ENCODE measurements at regions not wholly inside any gene's neighbourhood (a gene's known extent, or its start where the extent isn't known, plus 50 kb on each side); places are given as distances from the start of the nearest gene placed in this dataset.

- H3K27me3 Mint-ChIP-seq (ENCODE audit: insufficient read depth) = no peaks in the 10 kb centered on the region
- no peaks in the 10 kb centered on the region for H3K9me3 Mint-ChIP-seq
- H3K4me1 Mint-ChIP-seq (ENCODE audit: low read depth) = no peaks in the 10 kb centered on the region
- intact Hi-C loops (cut with micrococcal nuclease) = no loop called here
- no peak overlapping the region for H3K27ac Mint-ChIP-seq
- no peak for DNase-seq (ENCODE audit: low spot score)
- no peaks in the 10 kb centered on the region for H3K36me3 Mint-ChIP-seq (ENCODE audit: low read depth)
- H3K4me3 Mint-ChIP-seq = no peak overlapping the region
Measured at GRCh38 chr3:95615592-95616310, 1198.6 kb upstream of the EPHA6 start.

GRCh38 chr3:95626107-95626506 lies 1188.3 kb upstream of the EPHA6 start:
- DNase-seq (ENCODE audit: low spot score) = no peak
- Mint-ChIP-seq H3K9me3 (peaks cover 3% of the 10 kb centered on the region), H3K36me3 (ENCODE audit: low read depth) (no peaks in the 10 kb centered on the region), H3K27ac (no peak overlapping the region), H3K27me3 (ENCODE audit: insufficient read depth) (no peaks in the 10 kb centered on the region), H3K4me3 (no peak overlapping the region), H3K4me1 (ENCODE audit: low read depth) (no peaks in the 10 kb centered on the region)
- intact Hi-C loops (cut with micrococcal nuclease) = no loop called here

GRCh38 chr3:95627293-95627692 lies 1187.1 kb upstream of the EPHA6 start:
- DNase-seq (ENCODE audit: low spot score) = no peak
- intact Hi-C loops (cut with micrococcal nuclease) = no loop called here
- no peaks in the 10 kb centered on the region for H3K36me3 Mint-ChIP-seq (ENCODE audit: low read depth)
- H3K9me3 Mint-ChIP-seq = peaks cover 3% of the 10 kb centered on the region
- H3K4me3 Mint-ChIP-seq = no peak overlapping the region
- no peaks in the 10 kb centered on the region for H3K4me1 Mint-ChIP-seq (ENCODE audit: low read depth)
- no peaks in the 10 kb centered on the region for H3K27me3 Mint-ChIP-seq (ENCODE audit: insufficient read depth)
- no peak overlapping the region for H3K27ac Mint-ChIP-seq

- intact Hi-C loops (cut with micrococcal nuclease) = no loop called here
- Mint-ChIP-seq H3K4me3 (no peak overlapping the region), H3K36me3 (ENCODE audit: low read depth) (no peaks in the 10 kb centered on the region), H3K27me3 (ENCODE audit: insufficient read depth) (no peaks in the 10 kb centered on the region), H3K27ac (no peak overlapping the region), H3K9me3 (peaks cover 3% of the 10 kb centered on the region), H3K4me1 (ENCODE audit: low read depth) (no peaks in the 10 kb centered on the region)
- DNase-seq (ENCODE audit: low spot score) = no peak
Measured at GRCh38 chr3:95627697-95628096, 1186.7 kb upstream of the EPHA6 start.

GRCh38 chr3:95629802-95630201 lies 1184.6 kb upstream of the EPHA6 start:
- intact Hi-C loops (cut with micrococcal nuclease) = no loop called here
- H3K4me1 Mint-ChIP-seq (ENCODE audit: low read depth) = no peaks in the 10 kb centered on the region
- DNase-seq (ENCODE audit: low spot score) = no peak

GRCh38 chr3:95645291-95645690 lies 1169.1 kb upstream of the EPHA6 start:
- no peak overlapping the region for H3K4me3 Mint-ChIP-seq
- peaks cover 30% of the 10 kb centered on the region for H3K9me3 Mint-ChIP-seq
- no peaks in the 10 kb centered on the region for H3K27me3 Mint-ChIP-seq (ENCODE audit: insufficient read depth)
- no peak overlapping the region for H3K27ac Mint-ChIP-seq
- no peak for DNase-seq (ENCODE audit: low spot score)
- intact Hi-C loops (cut with micrococcal nuclease) = no loop called here
- H3K36me3 Mint-ChIP-seq (ENCODE audit: low read depth) = no peaks in the 10 kb centered on the region
- H3K4me1 Mint-ChIP-seq (ENCODE audit: low read depth) = no peaks in the 10 kb centered on the region

More at GRCh38 chr3:95629802-95630201, 1184.6 kb upstream of the EPHA6 start:
- Mint-ChIP-seq H3K4me3 (no peak overlapping the region), H3K9me3 (peaks cover 3% of the 10 kb centered on the region), H3K27me3 (ENCODE audit: insufficient read depth) (no peaks in the 10 kb centered on the region), H3K27ac (no peak overlapping the region), H3K36me3 (ENCODE audit: low read depth) (no peaks in the 10 kb centered on the region)

GRCh38 chr3:95654570-95655362 lies 1159.6 kb upstream of the EPHA6 start:
- Mint-ChIP-seq H3K9me3 (no peaks in the 10 kb centered on the region), H3K27me3 (ENCODE audit: insufficient read depth) (no peaks in the 10 kb centered on the region), H3K4me3 (no peak overlapping the region), H3K27ac (no peak overlapping the region), H3K36me3 (ENCODE audit: low read depth) (no peaks in the 10 kb centered on the region), H3K4me1 (ENCODE audit: low read depth) (no peaks in the 10 kb centered on the region)
- intact Hi-C loops (cut with micrococcal nuclease) = no loop called here
- no peak for DNase-seq (ENCODE audit: low spot score)

- H3K4me3 Mint-ChIP-seq = no peak overlapping the region
- H3K4me1 Mint-ChIP-seq (ENCODE audit: low read depth) = no peaks in the 10 kb centered on the region
- no peaks in the 10 kb centered on the region for H3K36me3 Mint-ChIP-seq (ENCODE audit: low read depth)
- H3K27ac Mint-ChIP-seq = no peak overlapping the region
- intact Hi-C loops (cut with micrococcal nuclease) = no loop called here
- H3K9me3 Mint-ChIP-seq = no peaks in the 10 kb centered on the region
- no peak for DNase-seq (ENCODE audit: low spot score)
- H3K27me3 Mint-ChIP-seq (ENCODE audit: insufficient read depth) = no peaks in the 10 kb centered on the region
Measured at GRCh38 chr3:95655363-95655986, 1158.9 kb upstream of the EPHA6 start.

GRCh38 chr3:95670765-95671164 lies 1143.6 kb upstream of the EPHA6 start:
- Mint-ChIP-seq H3K27ac (no peak overlapping the region), H3K36me3 (ENCODE audit: low read depth) (no peaks in the 10 kb centered on the region), H3K4me3 (no peak overlapping the region)

GRCh38 chr3:95673215-95673614 lies 1141.2 kb upstream of the EPHA6 start:
- no peak overlapping the region for H3K27ac Mint-ChIP-seq

More at GRCh38 chr3:95670765-95671164, 1143.6 kb upstream of the EPHA6 start:
- intact Hi-C loops (cut with micrococcal nuclease) = no loop called here
- no peak for DNase-seq (ENCODE audit: low spot score)
- H3K9me3 Mint-ChIP-seq = peaks cover 3% of the 10 kb centered on the region
- H3K27me3 Mint-ChIP-seq (ENCODE audit: insufficient read depth) = no peaks in the 10 kb centered on the region
- H3K4me1 Mint-ChIP-seq (ENCODE audit: low read depth) = no peaks in the 10 kb centered on the region

GRCh38 chr3:95705786-95706418 lies 1108.5 kb upstream of the EPHA6 start:
- H3K36me3 Mint-ChIP-seq (ENCODE audit: low read depth) = no peaks in the 10 kb centered on the region
- DNase-seq (ENCODE audit: low spot score) = peak; percentile 0
- no peaks in the 10 kb centered on the region for H3K27me3 Mint-ChIP-seq (ENCODE audit: insufficient read depth)
- no peaks in the 10 kb centered on the region for H3K4me1 Mint-ChIP-seq (ENCODE audit: low read depth)
- H3K4me3 Mint-ChIP-seq = peak overlapping the region; percentile 57
- no peak overlapping the region for H3K27ac Mint-ChIP-seq
- intact Hi-C loops (cut with micrococcal nuclease) = no loop called here
- peaks cover 7% of the 10 kb centered on the region for H3K9me3 Mint-ChIP-seq

More at GRCh38 chr3:95673215-95673614, 1141.2 kb upstream of the EPHA6 start:
- H3K4me1 Mint-ChIP-seq (ENCODE audit: low read depth) = no peaks in the 10 kb centered on the region
- H3K27me3 Mint-ChIP-seq (ENCODE audit: insufficient read depth) = no peaks in the 10 kb centered on the region
- no peaks in the 10 kb centered on the region for H3K36me3 Mint-ChIP-seq (ENCODE audit: low read depth)
- no peak overlapping the region for H3K4me3 Mint-ChIP-seq
- intact Hi-C loops (cut with micrococcal nuclease) = no loop called here
- peaks cover 3% of the 10 kb centered on the region for H3K9me3 Mint-ChIP-seq
- no peak for DNase-seq (ENCODE audit: low spot score)

GRCh38 chr3:95707268-95707667 lies 1107.1 kb upstream of the EPHA6 start:
- Mint-ChIP-seq H3K27me3 (ENCODE audit: insufficient read depth) (no peaks in the 10 kb centered on the region), H3K36me3 (ENCODE audit: low read depth) (no peaks in the 10 kb centered on the region), H3K4me3 (no peak overlapping the region), H3K27ac (no peak overlapping the region), H3K9me3 (peaks cover 3% of the 10 kb centered on the region), H3K4me1 (ENCODE audit: low read depth) (no peaks in the 10 kb centered on the region)
- intact Hi-C loops (cut with micrococcal nuclease) = no loop called here
- DNase-seq (ENCODE audit: low spot score) = no peak

GRCh38 chr3:95710684-95711083 lies 1103.7 kb upstream of the EPHA6 start:
- H3K9me3 Mint-ChIP-seq = no peaks in the 10 kb centered on the region

More at GRCh38 chr3:95710684-95711083, 1103.7 kb upstream of the EPHA6 start:
- H3K27ac Mint-ChIP-seq = no peak overlapping the region
- no peak overlapping the region for H3K4me3 Mint-ChIP-seq
- no peaks in the 10 kb centered on the region for H3K27me3 Mint-ChIP-seq (ENCODE audit: insufficient read depth)
- DNase-seq (ENCODE audit: low spot score) = no peak
- H3K36me3 Mint-ChIP-seq (ENCODE audit: low read depth) = no peaks in the 10 kb centered on the region
- H3K4me1 Mint-ChIP-seq (ENCODE audit: low read depth) = no peaks in the 10 kb centered on the region
- intact Hi-C loops (cut with micrococcal nuclease) = no loop called here

All from activated T-helper 1 cell treated with anti-CD3 and anti-CD28 coated beads, Interleukin-12 subunit alpha, Interleukin-12 subunit beta, Interleukin-2, Interleukin-4 antibody, amounts not matched to agents 30 ng/mL and 10 ng/mL and 1 ng/mL, durations not matched to agents 14 hours and 24 hours and 36 hours (primary cell).